ENCODE measurements at regions not wholly inside any gene's neighbourhood (a gene's known extent, or its start where the extent isn't known, plus 50 kb on each side); places are given as distances from the start of the nearest gene placed in this dataset.

DNA sequence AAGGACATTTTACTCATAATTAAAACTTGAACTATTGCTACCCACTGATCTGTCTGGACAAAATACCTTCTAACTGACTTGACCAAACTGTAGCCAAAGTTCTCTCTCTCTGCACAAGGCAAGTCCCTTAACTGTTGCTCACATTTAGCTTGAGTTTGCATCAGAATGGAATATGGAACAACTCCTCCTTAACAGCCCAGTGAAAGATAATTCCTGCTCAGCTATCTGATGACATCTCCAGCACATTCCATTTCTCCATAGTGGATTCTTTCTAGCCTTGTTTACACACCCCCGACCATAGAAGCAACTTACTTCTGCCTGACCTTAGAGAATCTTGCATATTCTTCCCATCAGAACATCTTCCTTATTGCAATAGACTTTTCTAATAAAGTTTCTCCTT lies 317.2 kb upstream of the CDH2 start:
- TF ChIP-seq CBX8 (IDR thresholded peaks at IDR 0.05; ENCODE audit: borderline replicate concordance, low read depth, low read length), result no peak
- TF ChIP-seq ATF2 (IDR thresholded peaks at IDR 0.05; ENCODE audit: low read length), result no peak
- no peak for TF ChIP-seq EGR1 (IDR thresholded peaks at IDR 0.05; ENCODE audit: borderline replicate concordance, low read depth, low read length)
- TF ChIP-seq, protein P1, sequence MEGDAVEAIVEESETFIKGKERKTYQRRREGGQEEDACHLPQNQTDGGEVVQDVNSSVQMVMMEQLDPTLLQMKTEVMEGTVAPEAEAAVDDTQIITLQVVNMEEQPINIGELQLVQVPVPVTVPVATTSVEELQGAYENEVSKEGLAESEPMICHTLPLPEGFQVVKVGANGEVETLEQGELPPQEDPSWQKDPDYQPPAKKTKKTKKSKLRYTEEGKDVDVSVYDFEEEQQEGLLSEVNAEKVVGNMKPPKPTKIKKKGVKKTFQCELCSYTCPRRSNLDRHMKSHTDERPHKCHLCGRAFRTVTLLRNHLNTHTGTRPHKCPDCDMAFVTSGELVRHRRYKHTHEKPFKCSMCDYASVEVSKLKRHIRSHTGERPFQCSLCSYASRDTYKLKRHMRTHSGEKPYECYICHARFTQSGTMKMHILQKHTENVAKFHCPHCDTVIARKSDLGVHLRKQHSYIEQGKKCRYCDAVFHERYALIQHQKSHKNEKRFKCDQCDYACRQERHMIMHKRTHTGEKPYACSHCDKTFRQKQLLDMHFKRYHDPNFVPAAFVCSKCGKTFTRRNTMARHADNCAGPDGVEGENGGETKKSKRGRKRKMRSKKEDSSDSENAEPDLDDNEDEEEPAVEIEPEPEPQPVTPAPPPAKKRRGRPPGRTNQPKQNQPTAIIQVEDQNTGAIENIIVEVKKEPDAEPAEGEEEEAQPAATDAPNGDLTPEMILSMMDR (IDR thresholded peaks at IDR 0.05; ENCODE audit: control extremely low read depth in 1 of 3, insufficient read depth in 1 of 3, low read depth in 1 of 3, low read length in 3 of 3), result no peak
- TF ChIP-seq EZH2 (IDR thresholded peaks at IDR 0.05; ENCODE audit: low read depth, low read length, severe bottlenecking), result no peak
- TF ChIP-seq JUND (IDR thresholded peaks at IDR 0.05; ENCODE audit: low read length), result no peak
- TF ChIP-seq YY1 (IDR thresholded peaks at IDR 0.05; ENCODE audit: low read depth, low read length), result no peak
- TF ChIP-seq, protein P2, sequence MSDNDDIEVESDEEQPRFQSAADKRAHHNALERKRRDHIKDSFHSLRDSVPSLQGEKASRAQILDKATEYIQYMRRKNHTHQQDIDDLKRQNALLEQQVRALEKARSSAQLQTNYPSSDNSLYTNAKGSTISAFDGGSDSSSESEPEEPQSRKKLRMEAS (IDR thresholded peaks at IDR 0.05), result no peak
- no peak for TF ChIP-seq BACH1 (IDR thresholded peaks at IDR 0.05; ENCODE audit: low read length)
- no peak for TF ChIP-seq POLR2A (IDR thresholded peaks at IDR 0.05; ENCODE audit: control extremely low read depth in 1 of 2, low read depth in 2 of 2, low read length in 2 of 2)
- no peak for TF ChIP-seq CREB1 (IDR thresholded peaks at IDR 0.05)
